ENCODE measurements at regions not wholly inside any gene's neighbourhood (a gene's known extent, or its start where the extent isn't known, plus 50 kb on each side); places are given as distances from the start of the nearest gene placed in this dataset.

DNA sequence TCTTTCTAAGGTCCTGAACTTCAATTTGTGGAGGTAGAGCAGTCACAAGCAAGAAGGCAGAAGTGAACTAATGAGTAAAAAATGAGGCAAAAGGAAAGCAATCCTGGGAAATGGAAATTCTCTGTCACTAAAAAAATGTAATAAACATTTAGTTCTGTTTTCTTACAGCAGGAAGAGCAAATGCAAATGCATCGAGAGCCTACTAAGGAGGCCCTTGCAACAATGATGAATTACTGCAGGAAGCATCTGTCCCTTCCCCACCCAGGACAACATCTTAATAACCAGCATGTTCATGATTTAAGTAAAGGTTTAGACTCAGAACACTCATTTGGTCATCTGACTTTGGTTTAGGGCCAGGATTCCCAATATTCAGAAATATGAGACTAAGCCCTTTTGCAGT, 341.4 kb upstream of the NOCT start:
- no peaks in the 10 kb centered on the region for H3K4me1 ChIP-seq (ENCODE audit: low read length)
- H3K27me3 ChIP-seq (replicated peaks; ENCODE audit: insufficient read depth, low read length), result no peaks in the 10 kb centered on the region
- no peaks in the 10 kb centered on the region for H3K79me2 ChIP-seq (ENCODE audit: low read length)
- TF ChIP-seq EZH2 (optimal IDR thresholded peaks at IDR 0.05; ENCODE audit: low read depth, low read length), result no peak
- TF ChIP-seq EZH2phosphoT487 (IDR thresholded peaks at IDR 0.05; ENCODE audit: low read length), result no peak
- TF ChIP-seq, protein P1, sequence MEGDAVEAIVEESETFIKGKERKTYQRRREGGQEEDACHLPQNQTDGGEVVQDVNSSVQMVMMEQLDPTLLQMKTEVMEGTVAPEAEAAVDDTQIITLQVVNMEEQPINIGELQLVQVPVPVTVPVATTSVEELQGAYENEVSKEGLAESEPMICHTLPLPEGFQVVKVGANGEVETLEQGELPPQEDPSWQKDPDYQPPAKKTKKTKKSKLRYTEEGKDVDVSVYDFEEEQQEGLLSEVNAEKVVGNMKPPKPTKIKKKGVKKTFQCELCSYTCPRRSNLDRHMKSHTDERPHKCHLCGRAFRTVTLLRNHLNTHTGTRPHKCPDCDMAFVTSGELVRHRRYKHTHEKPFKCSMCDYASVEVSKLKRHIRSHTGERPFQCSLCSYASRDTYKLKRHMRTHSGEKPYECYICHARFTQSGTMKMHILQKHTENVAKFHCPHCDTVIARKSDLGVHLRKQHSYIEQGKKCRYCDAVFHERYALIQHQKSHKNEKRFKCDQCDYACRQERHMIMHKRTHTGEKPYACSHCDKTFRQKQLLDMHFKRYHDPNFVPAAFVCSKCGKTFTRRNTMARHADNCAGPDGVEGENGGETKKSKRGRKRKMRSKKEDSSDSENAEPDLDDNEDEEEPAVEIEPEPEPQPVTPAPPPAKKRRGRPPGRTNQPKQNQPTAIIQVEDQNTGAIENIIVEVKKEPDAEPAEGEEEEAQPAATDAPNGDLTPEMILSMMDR (IDR thresholded peaks at IDR 0.05; ENCODE audit: low read length), result no peak
- no peaks in the 10 kb centered on the region for H3F3A ChIP-seq (ENCODE audit: insufficient read depth, low read length)
- H3K36me3 ChIP-seq (replicated peaks; ENCODE audit: insufficient read depth, low read length), result no peaks in the 10 kb centered on the region
- no peaks in the 10 kb centered on the region for H3K9me2 ChIP-seq (replicated peaks; ENCODE audit: insufficient read depth, low read length)
- no peak overlapping the region for H3K9ac ChIP-seq (ENCODE audit: low read length)
- H3K9me3 ChIP-seq (replicated peaks; ENCODE audit: insufficient read depth, low read length), result no peaks in the 10 kb centered on the region
- no peak for DNase-seq
- no peak overlapping the region for H3K27ac ChIP-seq (ENCODE audit: low read length)
- H3K4me2 ChIP-seq (ENCODE audit: low read depth, low read length), result no peak overlapping the region
- no peak overlapping the region for H2AFZ ChIP-seq (ENCODE audit: low read length)
- no peak overlapping the region for H3K4me3 ChIP-seq (ENCODE audit: low read length)
- no peaks in the 10 kb centered on the region for H4K20me1 ChIP-seq (ENCODE audit: insufficient read depth, low read length)

DNA sequence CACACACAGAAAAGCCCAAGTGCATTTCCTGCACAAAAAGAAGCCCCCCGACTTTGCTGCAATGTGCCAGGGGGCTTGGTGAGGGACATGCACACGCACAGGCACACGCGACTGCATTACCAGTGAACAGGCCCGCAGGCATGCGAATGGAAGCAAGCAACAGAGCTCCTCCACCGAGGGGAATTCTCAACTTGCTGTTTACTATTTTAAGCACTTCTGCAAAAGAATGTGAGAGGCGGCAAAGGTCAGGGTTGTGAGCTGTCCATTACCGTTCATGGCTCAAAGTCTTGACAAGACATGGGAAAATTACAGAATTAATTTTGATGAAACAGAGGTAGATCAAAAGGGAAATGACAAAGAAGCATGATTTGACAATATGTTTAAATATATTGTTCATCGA, 342.5 kb upstream of the NOCT start:
- no peaks in the 10 kb centered on the region for H3K79me2 ChIP-seq (ENCODE audit: low read length)
- no peak overlapping the region for H3K27ac ChIP-seq (ENCODE audit: low read length)
- no peak for TF ChIP-seq EZH2phosphoT487 (IDR thresholded peaks at IDR 0.05; ENCODE audit: low read length)
- TF ChIP-seq EZH2 (optimal IDR thresholded peaks at IDR 0.05; ENCODE audit: low read depth, low read length), result no peak
- TF ChIP-seq, protein P1 (IDR thresholded peaks at IDR 0.05; ENCODE audit: low read length), result no peak
- H3K36me3 ChIP-seq (replicated peaks; ENCODE audit: insufficient read depth, low read length), result no peaks in the 10 kb centered on the region
- H3K27me3 ChIP-seq (replicated peaks; ENCODE audit: insufficient read depth, low read length), result no peaks in the 10 kb centered on the region
- DNase-seq, result no peak
- no peaks in the 10 kb centered on the region for H3F3A ChIP-seq (ENCODE audit: insufficient read depth, low read length)
- H3K4me2 ChIP-seq (ENCODE audit: low read depth, low read length), result no peak overlapping the region
- no peak overlapping the region for H3K4me3 ChIP-seq (ENCODE audit: low read length)
- H3K9me3 ChIP-seq (replicated peaks; ENCODE audit: insufficient read depth, low read length), result no peaks in the 10 kb centered on the region
- no peaks in the 10 kb centered on the region for H4K20me1 ChIP-seq (ENCODE audit: insufficient read depth, low read length)
- H3K9ac ChIP-seq (ENCODE audit: low read length), result no peak overlapping the region
- H2AFZ ChIP-seq (ENCODE audit: low read length), result no peak overlapping the region
- no peaks in the 10 kb centered on the region for H3K9me2 ChIP-seq (replicated peaks; ENCODE audit: insufficient read depth, low read length)
- H3K4me1 ChIP-seq (ENCODE audit: low read length), result no peaks in the 10 kb centered on the region

DNA sequence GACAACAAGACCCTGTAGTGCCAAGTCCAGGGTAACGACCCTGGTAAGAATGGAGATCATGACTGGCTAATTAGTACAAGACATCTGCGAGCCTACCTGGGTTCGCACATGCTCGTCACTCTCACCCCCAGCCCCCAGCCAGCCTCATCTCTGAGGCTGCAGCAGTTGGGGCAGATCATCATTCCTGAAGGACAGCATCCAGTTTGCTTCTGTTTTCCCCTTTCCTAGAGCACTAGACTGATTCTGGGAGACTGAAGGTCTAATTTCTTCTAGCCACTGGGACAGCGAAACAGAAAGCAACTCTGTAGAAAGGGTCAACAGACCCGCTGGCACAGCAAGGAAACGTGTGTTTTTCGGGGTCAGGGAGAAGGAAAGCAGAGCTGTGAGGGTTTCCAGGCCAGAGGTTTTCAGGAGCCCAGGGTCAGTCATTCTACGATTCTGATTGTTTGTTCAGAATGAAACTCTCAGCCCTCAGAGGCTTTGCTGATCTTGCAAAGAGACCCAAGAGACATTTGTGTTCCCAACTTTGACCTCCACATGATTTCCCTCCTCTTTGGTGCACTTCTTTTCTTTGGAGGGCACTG, 343.1 kb upstream of the NOCT start:
- Histone ChIP-seq H3K9ac (ENCODE audit: low read length) (no peak overlapping the region), H3K9me3 (replicated peaks; ENCODE audit: insufficient read depth, low read length) (no peaks in the 10 kb centered on the region), H3K27me3 (replicated peaks; ENCODE audit: insufficient read depth, low read length) (no peaks in the 10 kb centered on the region), H3F3A (ENCODE audit: insufficient read depth, low read length) (no peaks in the 10 kb centered on the region), H3K4me3 (ENCODE audit: low read length) (no peak overlapping the region), H3K79me2 (ENCODE audit: low read length) (no peaks in the 10 kb centered on the region), H3K27ac (ENCODE audit: low read length) (no peak overlapping the region), H3K4me1 (ENCODE audit: low read length) (no peaks in the 10 kb centered on the region), H4K20me1 (ENCODE audit: insufficient read depth, low read length) (no peaks in the 10 kb centered on the region), H2AFZ (ENCODE audit: low read length) (peak overlapping the region; percentile 39), H3K4me2 (ENCODE audit: low read depth, low read length) (0 out of 2 replicates have a peak overlapping the region, but pooled peaks have one; percentile 13), H3K36me3 (replicated peaks; ENCODE audit: insufficient read depth, low read length) (no peaks in the 10 kb centered on the region), H3K9me2 (replicated peaks; ENCODE audit: insufficient read depth, low read length) (no peaks in the 10 kb centered on the region)
- no peak for DNase-seq
- TF ChIP-seq EZH2 (optimal IDR thresholded peaks at IDR 0.05; ENCODE audit: low read depth, low read length), result no peak
- TF ChIP-seq EZH2phosphoT487 (IDR thresholded peaks at IDR 0.05; ENCODE audit: low read length), result no peak
- TF ChIP-seq, protein P1 (IDR thresholded peaks at IDR 0.05; ENCODE audit: low read length), result no peak
